KMS-11 (cell line): ENCODE measurements at regions not wholly inside any gene's neighbourhood (a gene's known extent, or its start where the extent isn't known, plus 50 kb on each side); places are given as distances from the start of the nearest gene placed in this dataset.

Source experiments
- H2AFZ ChIP-seq: fragments of 200-600 bp; sonication (generic); 2 replicates; pipeline ENCODE4 v1.6.1; 2016; ENCODE audit warnings: antibody characterized with exemption, mixed run types, low read depth
- H3K27ac ChIP-seq: fragments of 200-600 bp; sonication (generic); 2 replicates; pipeline ENCODE4 v1.6.1; 2016; ENCODE audit warnings: mild to moderate bottlenecking, mixed run types
- H3K27me3 ChIP-seq: fragments of 200-600 bp; sonication (generic); 2 replicates; pipeline ENCODE4 v1.6.1; 2017; ENCODE audit warnings: mild to moderate bottlenecking, low read depth, mixed run types, moderate library complexity; ENCODE audit not compliant: insufficient read depth
- H3K36me3 ChIP-seq: fragments of 200-600 bp; sonication (generic); 2 replicates; pipeline ENCODE4 v1.6.1; 2017; ENCODE audit warnings: mild to moderate bottlenecking, mixed run types; ENCODE audit not compliant: insufficient read depth
- H3K4me1 ChIP-seq: fragments of 200-600 bp; sonication (generic); 2 replicates; pipeline ENCODE4 v1.6.1; 2016; ENCODE audit warnings: mild to moderate bottlenecking, low read depth, mixed run types; ENCODE audit not compliant: poor library complexity, severe bottlenecking
- H3K4me2 ChIP-seq: fragments of 200-600 bp; sonication (generic); 2 replicates; pipeline ENCODE4 v1.7.0; 2016; ENCODE audit warnings: mild to moderate bottlenecking, mixed run types
- H3K4me3 ChIP-seq: fragments of 200-600 bp; sonication (generic); IDR thresholded peaks from 2 replicates; pipeline ENCODE4 v1.6.1; 2017; ENCODE audit warnings: low read depth, low read length, mixed read lengths; ENCODE audit not compliant: insufficient read depth
- H3K79me2 ChIP-seq: fragments of 200-600 bp; sonication (generic); 2 replicates; pipeline ENCODE4 v1.6.1; 2016; ENCODE audit warnings: low read depth, mixed run types; ENCODE audit not compliant: insufficient read depth
- H3K9ac ChIP-seq: fragments of 200-600 bp; sonication (generic); 2 replicates; pipeline ENCODE4 v1.6.1; 2016; ENCODE audit warnings: mild to moderate bottlenecking, mixed run types
- H4K20me1 ChIP-seq: fragments of 200-600 bp; sonication (generic); 2 replicates; pipeline ENCODE4 v1.6.1; 2016; ENCODE audit warnings: mild to moderate bottlenecking, mixed run types; ENCODE audit not compliant: insufficient read depth
- TF ChIP-seq, protein P1 (sequence below): fragments of 200-600 bp; sonication (generic); conservative IDR thresholded peaks from 2 replicates; pipeline ENCODE4 v1.6.1; 2017; ENCODE audit warnings: low read depth, mild to moderate bottlenecking, antibody characterized with exemption, low read length, moderate library complexity, mixed read lengths

DNA sequence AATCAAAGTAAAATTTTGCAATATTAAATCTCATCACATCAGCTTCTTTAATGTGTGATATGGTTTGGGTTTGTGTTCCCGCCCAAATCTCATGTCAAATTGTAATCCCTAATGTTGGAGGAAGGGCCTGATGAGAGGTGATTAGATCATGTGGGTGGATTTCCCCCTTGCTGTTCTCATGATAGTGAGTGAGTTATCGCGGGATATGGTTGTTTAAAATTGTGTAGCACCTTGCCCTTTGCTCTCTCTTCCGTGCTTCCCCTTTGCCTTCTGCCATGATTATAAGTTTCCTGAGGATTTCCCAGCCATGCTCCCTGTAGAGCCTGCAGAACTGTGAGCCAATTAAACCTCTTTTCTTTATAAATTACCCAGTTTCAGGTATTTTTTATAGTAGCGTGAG, 131.9 kb downstream of the ZNF326 start:
- Histone ChIP-seq H3K9ac (no peak overlapping the region), H2AFZ (no peak overlapping the region)
- TF ChIP-seq, protein P1, sequence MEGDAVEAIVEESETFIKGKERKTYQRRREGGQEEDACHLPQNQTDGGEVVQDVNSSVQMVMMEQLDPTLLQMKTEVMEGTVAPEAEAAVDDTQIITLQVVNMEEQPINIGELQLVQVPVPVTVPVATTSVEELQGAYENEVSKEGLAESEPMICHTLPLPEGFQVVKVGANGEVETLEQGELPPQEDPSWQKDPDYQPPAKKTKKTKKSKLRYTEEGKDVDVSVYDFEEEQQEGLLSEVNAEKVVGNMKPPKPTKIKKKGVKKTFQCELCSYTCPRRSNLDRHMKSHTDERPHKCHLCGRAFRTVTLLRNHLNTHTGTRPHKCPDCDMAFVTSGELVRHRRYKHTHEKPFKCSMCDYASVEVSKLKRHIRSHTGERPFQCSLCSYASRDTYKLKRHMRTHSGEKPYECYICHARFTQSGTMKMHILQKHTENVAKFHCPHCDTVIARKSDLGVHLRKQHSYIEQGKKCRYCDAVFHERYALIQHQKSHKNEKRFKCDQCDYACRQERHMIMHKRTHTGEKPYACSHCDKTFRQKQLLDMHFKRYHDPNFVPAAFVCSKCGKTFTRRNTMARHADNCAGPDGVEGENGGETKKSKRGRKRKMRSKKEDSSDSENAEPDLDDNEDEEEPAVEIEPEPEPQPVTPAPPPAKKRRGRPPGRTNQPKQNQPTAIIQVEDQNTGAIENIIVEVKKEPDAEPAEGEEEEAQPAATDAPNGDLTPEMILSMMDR, result no peak

DNA sequence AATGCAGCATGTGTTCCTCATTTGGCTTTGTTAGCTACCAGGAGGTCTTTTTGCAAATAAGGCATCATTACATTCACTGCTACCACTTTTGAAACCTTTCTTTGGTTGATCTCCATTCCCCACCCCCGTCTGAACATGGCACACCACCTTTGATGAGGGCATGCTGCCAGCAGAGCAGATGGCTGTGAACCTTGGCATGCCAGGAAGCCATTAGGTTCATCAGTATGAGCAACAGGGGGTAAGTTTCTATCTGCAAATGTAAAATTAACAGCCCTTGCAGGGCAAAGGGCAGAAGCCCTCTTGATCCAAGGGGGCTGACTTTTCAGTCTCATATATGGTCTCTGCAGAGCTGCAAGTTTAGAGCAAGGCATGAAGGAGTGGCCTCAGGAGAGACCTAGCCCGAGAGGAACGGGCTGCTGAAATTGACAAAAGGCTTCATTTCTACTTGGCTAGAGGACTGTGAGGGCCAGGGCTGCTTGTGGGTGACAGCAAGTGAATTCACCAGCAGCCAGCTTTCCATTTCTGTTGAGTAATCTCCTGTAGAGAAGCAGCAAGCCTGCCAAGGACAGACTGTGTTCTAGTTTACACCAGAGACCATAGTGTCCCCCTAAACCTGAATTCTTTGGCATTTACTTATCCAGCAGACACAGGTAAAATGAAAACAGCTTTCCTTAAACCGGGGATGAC, 127.9 kb downstream of the ZNF326 start:
- no peak overlapping the region for H2AFZ ChIP-seq

More for the DNA sequence above, 131.9 kb downstream of the ZNF326 start:
- H4K20me1 ChIP-seq, result no peaks in the 10 kb centered on the region
- no peaks in the 10 kb centered on the region for H3K79me2 ChIP-seq
- no peaks in the 10 kb centered on the region for H3K36me3 ChIP-seq
- no peak overlapping the region for H3K4me2 ChIP-seq
- no peaks in the 10 kb centered on the region for H3K27me3 ChIP-seq
- H3K4me3 ChIP-seq, result no peak overlapping the region
- H3K4me1 ChIP-seq, result no peaks in the 10 kb centered on the region
- H3K27ac ChIP-seq, result no peak overlapping the region

DNA sequence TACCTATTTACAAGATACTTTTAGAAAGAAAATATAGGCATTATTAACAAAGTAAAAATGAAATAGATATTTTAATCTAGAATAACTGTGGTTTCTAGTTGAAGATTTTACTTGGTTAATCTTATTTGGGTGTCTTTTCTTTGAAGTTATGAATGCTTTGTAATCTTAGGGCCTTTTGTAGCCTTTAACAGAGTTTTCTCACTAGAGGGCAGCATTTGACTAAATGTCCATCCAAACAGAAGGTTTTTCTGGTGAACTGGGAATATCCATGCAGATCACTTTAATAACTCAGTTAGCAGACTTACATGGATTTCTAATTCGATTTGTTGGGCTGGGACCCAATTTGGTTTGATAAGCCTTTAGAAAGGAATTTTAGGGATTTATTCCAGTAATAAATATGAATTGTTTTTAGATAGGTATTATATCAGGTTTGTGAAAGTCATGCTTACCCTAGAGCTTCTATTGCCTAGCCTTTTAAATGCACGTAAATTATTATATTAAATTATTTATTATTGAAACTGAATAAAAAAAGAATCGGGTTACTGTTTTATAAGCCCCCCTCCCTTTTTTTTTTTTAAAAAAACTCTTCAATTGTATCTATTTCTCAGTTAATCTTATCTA, 119.7 kb downstream of the ZNF326 start:
- no peaks in the 10 kb centered on the region for H3K27me3 ChIP-seq
- TF ChIP-seq, protein P1, result peak; percentile 69
- no peak overlapping the region for H3K4me2 ChIP-seq
- no peaks in the 10 kb centered on the region for H4K20me1 ChIP-seq
- no peak overlapping the region for H3K4me3 ChIP-seq
- H3K79me2 ChIP-seq, result no peaks in the 10 kb centered on the region
- no peaks in the 10 kb centered on the region for H3K36me3 ChIP-seq
- H3K4me1 ChIP-seq, result no peaks in the 10 kb centered on the region
- no peak overlapping the region for H3K27ac ChIP-seq
- H2AFZ ChIP-seq, result no peak overlapping the region
- no peak overlapping the region for H3K9ac ChIP-seq

More for the DNA sequence above, 127.9 kb downstream of the ZNF326 start:
- H3K27ac ChIP-seq, result no peak overlapping the region
- H3K4me2 ChIP-seq, result no peak overlapping the region
- no peaks in the 10 kb centered on the region for H3K36me3 ChIP-seq
- no peak overlapping the region for H3K4me3 ChIP-seq
- no peaks in the 10 kb centered on the region for H3K27me3 ChIP-seq
- H3K9ac ChIP-seq, result no peak overlapping the region
- no peaks in the 10 kb centered on the region for H4K20me1 ChIP-seq
- TF ChIP-seq, protein P1, result no peak
- H3K4me1 ChIP-seq, result no peaks in the 10 kb centered on the region
- H3K79me2 ChIP-seq, result no peaks in the 10 kb centered on the region

DNA sequence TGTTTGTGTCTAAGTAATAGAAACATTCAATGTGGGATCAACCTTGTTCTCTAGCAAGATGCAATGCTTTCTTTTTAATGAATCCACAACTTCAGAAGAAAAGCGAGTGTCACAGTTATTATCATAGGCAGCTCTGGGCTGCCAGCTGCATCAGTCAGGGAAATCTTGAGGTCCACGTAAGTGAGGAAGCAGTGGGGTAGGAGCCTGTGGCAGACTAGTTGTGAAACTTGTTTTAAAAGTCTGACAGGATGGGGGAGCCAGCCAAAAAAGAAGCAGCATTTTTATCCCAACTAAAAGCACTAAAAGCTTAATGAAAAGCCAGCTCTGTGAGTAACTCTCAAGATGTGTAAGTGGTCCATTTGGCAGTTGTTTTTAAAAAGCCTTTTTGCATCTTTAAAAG, 113.1 kb downstream of the ZNF326 start:
- Histone ChIP-seq H3K36me3 (no peaks in the 10 kb centered on the region), H3K27me3 (no peaks in the 10 kb centered on the region), H3K4me1 (no peaks in the 10 kb centered on the region), H3K79me2 (no peaks in the 10 kb centered on the region), H3K27ac (no peak overlapping the region), H3K9ac (no peak overlapping the region), H3K4me2 (no peak overlapping the region), H3K4me3 (no peak overlapping the region), H4K20me1 (no peaks in the 10 kb centered on the region), H2AFZ (no peak overlapping the region)
- TF ChIP-seq, protein P1, result no peak
